ENCODE measurements at regions not wholly inside any gene's neighbourhood (a gene's known extent, or its start where the extent isn't known, plus 50 kb on each side); places are given as distances from the start of the nearest gene placed in this dataset.
A peak's percentile ranks its signal among the peaks of the same experiment; 100 is the strongest.

- peak; percentile 84 for DNase-seq
Measured at GRCh38 chr5:61744690-61745619, 412.9 kb downstream of the ZSWIM6 start.

GRCh38 chr5:61746831-61747575 is 414.9 kb downstream of the ZSWIM6 start:
- DNase-seq = no peak

GRCh38 chr5:61748121-61748520 is 416.1 kb downstream of the ZSWIM6 start:
- DNase-seq = no peak

GRCh38 chr5:61748651-61749050 is 416.6 kb downstream of the ZSWIM6 start:
- DNase-seq = no peak

GRCh38 chr5:61752588-61752987 is 420.5 kb downstream of the ZSWIM6 start:
- DNase-seq = no peak

GRCh38 chr5:61754792-61755191 is 422.7 kb downstream of the ZSWIM6 start:
- no peak for DNase-seq

GRCh38 chr5:61755726-61756222 is 423.7 kb downstream of the ZSWIM6 start:
- DNase-seq = no peak

- DNase-seq = no peak
Measured at GRCh38 chr5:61758711-61759110, 426.7 kb downstream of the ZSWIM6 start.

GRCh38 chr5:61765471-61765870 is 433.4 kb downstream of the ZSWIM6 start:
- DNase-seq = no peak

GRCh38 chr5:61766141-61766540 is 434.1 kb downstream of the ZSWIM6 start:
- no peak for DNase-seq

GRCh38 chr5:61767231-61768080 is 435.4 kb downstream of the ZSWIM6 start:
- DNase-seq = peak; percentile 8

GRCh38 chr5:61768692-61769281 is 436.7 kb downstream of the ZSWIM6 start:
- DNase-seq = peak; percentile 18

- DNase-seq = no peak
Measured at GRCh38 chr5:61771062-61771461, 439.0 kb downstream of the ZSWIM6 start.

- no peak for DNase-seq
Measured at GRCh38 chr5:61771808-61772207, 439.8 kb downstream of the ZSWIM6 start.

GRCh38 chr5:61775901-61776300 is 443.8 kb downstream of the ZSWIM6 start:
- DNase-seq = no peak

GRCh38 chr5:61777292-61777691 is 445.2 kb downstream of the ZSWIM6 start:
- no peak for DNase-seq

- DNase-seq = no peak
Measured at GRCh38 chr5:61779743-61780142, 447.7 kb downstream of the ZSWIM6 start.

GRCh38 chr5:61783481-61783880 is 451.4 kb downstream of the ZSWIM6 start:
- DNase-seq = no peak

- DNase-seq = no peak
Measured at GRCh38 chr5:61784341-61784740, 452.3 kb downstream of the ZSWIM6 start.

- no peak for DNase-seq
Measured at GRCh38 chr5:61788548-61788947, 456.5 kb downstream of the ZSWIM6 start.

GRCh38 chr5:61790007-61790406 is 457.9 kb downstream of the ZSWIM6 start:
- DNase-seq = no peak

GRCh38 chr5:61790678-61791077 is 458.6 kb downstream of the ZSWIM6 start:
- no peak for DNase-seq
